Testis (tissue), 2 donors: ENCODE measurements at regions not wholly inside any gene's neighbourhood (a gene's known extent, or its start where the extent isn't known, plus 50 kb on each side); places are given as distances from the start of the nearest gene placed in this dataset.

Experiments
- DNase-seq: peaks from one replicate; pipeline ENCODE4 v3.0.0-alpha.2; 2019
- H3K27ac ChIP-seq, 2 donors: fragments of 200-600 bp; sonication (generic); one replicate each; pipeline ENCODE4 v1.5.1; 2019
- H3K27me3 ChIP-seq: fragments of 200-600 bp; sonication (generic); one replicate; pipeline ENCODE4 v1.5.1; 2019
- H3K36me3 ChIP-seq: fragments of 200-600 bp; sonication (generic); one replicate; pipeline ENCODE4 v1.5.1; 2017; ENCODE audit warnings: low read depth; ENCODE audit errors: missing control alignments
- H3K4me1 ChIP-seq: fragments of 200-600 bp; sonication (generic); one replicate; pipeline ENCODE4 v1.5.1; 2019
- H3K4me3 ChIP-seq, 2 donors: fragments of 200-600 bp; sonication (generic); one replicate each; pipeline ENCODE4 v1.5.1; 2017 to 2019
- H3K9me3 ChIP-seq: fragments of 200-600 bp; sonication (generic); one replicate; pipeline ENCODE4 v1.5.1; 2017
- CTCF ChIP-seq, 3 experiments: fragments of 450-650 bp in 2 of 3; fragments of 200-600 bp in 1 of 3; sonication (generic) in 1 of 3; IDR thresholded peaks; one replicate each; pipeline ENCODE4 v1.5.1; 2016 to 2019; ENCODE audit warnings: antibody characterized with exemption in 3 of 3, mild to moderate bottlenecking in 2 of 3, moderate library complexity in 1 of 3
- POLR2A ChIP-seq: fragments of 450-650 bp; IDR thresholded peaks from one replicate; pipeline ENCODE4 v1.6.1; 2017; ENCODE audit warnings: antibody characterized with exemption, mild to moderate bottlenecking, moderate library complexity
- WGBS, 2 donors: methylation state at CpG; one replicate each; pipeline ENCODE4 v1.1.5; 2018; 5-methylcytosine and 5-hydroxymethylcytosine counted together
- intact Hi-C: fragments of 100-400 bp; cut with DNase I; formaldehyde crosslinking; loops from one replicate; pipeline ENCODE4 v1.15.1; 2023; ENCODE audit warnings: low total_unique reads

- Histone ChIP-seq H3K4me3 (no peak overlapping the region), H3K27me3 (no peaks in the 10 kb centered on the region), H3K4me1 (peaks cover 3% of the 10 kb centered on the region), H3K36me3 (no peaks in the 10 kb centered on the region), H3K27ac (no peak overlapping the region), H3K9me3 (no peaks in the 10 kb centered on the region)
- no peak for DNase-seq
- intact Hi-C loops, result no loop called here
- WGBS, 2 donors, result 82 to 91% methylated on average over 3 of the region's 3 CpGs
- TF ChIP-seq CTCF (IDR thresholded peaks at IDR 0.05) (no peak), POLR2A (no peak)
These were observed 740.6 kb upstream of the FAM241A start for GRCh38 chr4:111404673-111405072.

- TF ChIP-seq POLR2A (no peak), CTCF (IDR thresholded peaks at IDR 0.05) (no peak)
- intact Hi-C loops, result no loop called here
- no peaks in the 10 kb centered on the region for H3K9me3 ChIP-seq
- 50 to 54% methylated on average over 5 of the region's 5 CpGs for WGBS, 2 donors
- H3K36me3 ChIP-seq, result no peaks in the 10 kb centered on the region
- no peak overlapping the region for H3K27ac ChIP-seq
- DNase-seq, result no peak
- no peaks in the 10 kb centered on the region for H3K27me3 ChIP-seq
- H3K4me1 ChIP-seq, result no peaks in the 10 kb centered on the region
- H3K4me3 ChIP-seq, result no peak overlapping the region
These were observed 739.3 kb upstream of the FAM241A start for GRCh38 chr4:111405989-111406388.

GRCh38 chr4:111410571-111410970, 734.7 kb upstream of the FAM241A start:
- no peaks in the 10 kb centered on the region for H3K27me3 ChIP-seq
- no peak for DNase-seq
- TF ChIP-seq POLR2A (no peak), CTCF (IDR thresholded peaks at IDR 0.05) (no peak)
- no peaks in the 10 kb centered on the region for H3K36me3 ChIP-seq
- H3K4me1 ChIP-seq, result no peaks in the 10 kb centered on the region
- no peak overlapping the region for H3K4me3 ChIP-seq
- H3K9me3 ChIP-seq, result no peaks in the 10 kb centered on the region
- H3K27ac ChIP-seq, result no peak overlapping the region
- intact Hi-C loops, result no loop called here

GRCh38 chr4:111417521-111417920, 727.7 kb upstream of the FAM241A start:
- DNase-seq, result no peak
- no peaks in the 10 kb centered on the region for H3K36me3 ChIP-seq
- H3K9me3 ChIP-seq, result no peaks in the 10 kb centered on the region
- intact Hi-C loops, result no loop called here
- H3K4me3 ChIP-seq, result no peak overlapping the region
- H3K27ac ChIP-seq, result no peak overlapping the region
- TF ChIP-seq POLR2A, result no peak
- TF ChIP-seq CTCF (IDR thresholded peaks at IDR 0.05), result no peak
- H3K27me3 ChIP-seq, result no peaks in the 10 kb centered on the region
- H3K4me1 ChIP-seq, result no peaks in the 10 kb centered on the region

GRCh38 chr4:111433441-111433840, 711.8 kb upstream of the FAM241A start:
- WGBS, 2 donors, result 71 to 78% methylated on average over 2 of the region's 2 CpGs
- TF ChIP-seq CTCF (IDR thresholded peaks at IDR 0.05), result no peak
- TF ChIP-seq POLR2A, result no peak
- no peaks in the 10 kb centered on the region for H3K36me3 ChIP-seq
- intact Hi-C loops, result no loop called here
- H3K27ac ChIP-seq, result no peak overlapping the region
- no peaks in the 10 kb centered on the region for H3K9me3 ChIP-seq
- no peaks in the 10 kb centered on the region for H3K4me1 ChIP-seq
- DNase-seq, result no peak
- no peaks in the 10 kb centered on the region for H3K27me3 ChIP-seq
- H3K4me3 ChIP-seq, result no peak overlapping the region
